ENCODE measurements at regions not wholly inside any gene's neighbourhood (a gene's known extent, or its start where the extent isn't known, plus 50 kb on each side); places are given as distances from the start of the nearest gene placed in this dataset.

DNA sequence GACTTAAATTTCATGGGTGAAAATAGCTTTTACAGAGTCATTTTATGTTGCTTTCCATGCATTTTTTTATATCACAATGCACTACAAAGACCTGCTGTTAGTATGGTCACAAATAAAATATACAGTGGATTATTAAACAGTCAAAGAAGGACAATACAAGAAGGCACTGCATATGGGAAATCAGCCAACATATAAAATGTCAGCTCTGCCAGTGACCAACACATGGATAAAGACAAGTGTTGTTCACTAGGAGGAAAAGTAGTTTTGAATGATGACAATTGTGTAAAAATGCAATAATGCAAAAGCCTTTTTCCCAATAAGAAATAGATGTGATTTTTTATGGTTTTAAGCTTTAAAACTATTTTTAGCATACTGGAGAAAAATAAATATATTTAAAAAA lies 425.3 kb upstream of the CBLB start:
- no peak overlapping the region for H3K27ac ChIP-seq
- H3K4me3 ChIP-seq: no peak overlapping the region
- no peaks in the 10 kb centered on the region for H3K4me1 ChIP-seq
- H3K9me3 ChIP-seq: no peaks in the 10 kb centered on the region
- ATAC-seq (no peak), DNase-seq (no peak)
- TF ChIP-seq CTCF (IDR thresholded peaks at IDR 0.05): no peak
- H3K36me3 ChIP-seq: no peaks in the 10 kb centered on the region
- intact Hi-C loops (cut with DNase I): no loop called here
- H3K27me3 ChIP-seq: no peaks in the 10 kb centered on the region

DNA sequence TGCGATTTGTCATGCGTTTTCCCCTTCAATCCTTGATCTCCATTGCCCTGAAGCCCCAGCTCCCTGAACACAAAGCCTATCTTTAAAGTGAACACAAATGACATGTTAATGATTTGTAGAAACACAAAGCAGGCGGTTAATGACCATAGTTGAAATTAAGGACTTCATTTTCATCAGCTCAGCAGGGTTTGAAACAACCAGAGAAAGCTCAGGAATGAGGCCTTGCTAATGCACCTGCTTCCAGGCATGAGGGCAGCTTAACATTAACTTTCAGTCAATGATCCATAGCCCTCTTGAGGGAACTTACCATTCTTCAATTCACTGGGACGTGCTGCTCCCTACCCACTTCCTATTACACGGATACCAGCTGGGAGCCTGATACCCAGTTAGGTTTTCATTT lies 427.2 kb upstream of the CBLB start:
- Histone ChIP-seq H3K4me1 (no peaks in the 10 kb centered on the region), H3K9me3 (no peaks in the 10 kb centered on the region), H3K36me3 (no peaks in the 10 kb centered on the region), H3K27me3 (no peaks in the 10 kb centered on the region), H3K27ac (no peak overlapping the region), H3K4me3 (no peak overlapping the region)
- no peak for ATAC-seq
- intact Hi-C loops (cut with DNase I): no loop called here
- DNase-seq: no peak
- no peak for TF ChIP-seq CTCF (IDR thresholded peaks at IDR 0.05)

- no peaks in the 10 kb centered on the region for H3K4me1 ChIP-seq
- no peak for TF ChIP-seq CTCF (IDR thresholded peaks at IDR 0.05)
- H3K36me3 ChIP-seq: no peaks in the 10 kb centered on the region
- H3K27me3 ChIP-seq: no peaks in the 10 kb centered on the region
- no peak overlapping the region for H3K27ac ChIP-seq
- no peaks in the 10 kb centered on the region for H3K9me3 ChIP-seq
- intact Hi-C loops (cut with DNase I): no loop called here
- no peak for ATAC-seq
- no peak for DNase-seq
- no peak overlapping the region for H3K4me3 ChIP-seq
Measured at GRCh38 chr3:106299300-106300098, 430.7 kb upstream of the CBLB start.

DNA sequence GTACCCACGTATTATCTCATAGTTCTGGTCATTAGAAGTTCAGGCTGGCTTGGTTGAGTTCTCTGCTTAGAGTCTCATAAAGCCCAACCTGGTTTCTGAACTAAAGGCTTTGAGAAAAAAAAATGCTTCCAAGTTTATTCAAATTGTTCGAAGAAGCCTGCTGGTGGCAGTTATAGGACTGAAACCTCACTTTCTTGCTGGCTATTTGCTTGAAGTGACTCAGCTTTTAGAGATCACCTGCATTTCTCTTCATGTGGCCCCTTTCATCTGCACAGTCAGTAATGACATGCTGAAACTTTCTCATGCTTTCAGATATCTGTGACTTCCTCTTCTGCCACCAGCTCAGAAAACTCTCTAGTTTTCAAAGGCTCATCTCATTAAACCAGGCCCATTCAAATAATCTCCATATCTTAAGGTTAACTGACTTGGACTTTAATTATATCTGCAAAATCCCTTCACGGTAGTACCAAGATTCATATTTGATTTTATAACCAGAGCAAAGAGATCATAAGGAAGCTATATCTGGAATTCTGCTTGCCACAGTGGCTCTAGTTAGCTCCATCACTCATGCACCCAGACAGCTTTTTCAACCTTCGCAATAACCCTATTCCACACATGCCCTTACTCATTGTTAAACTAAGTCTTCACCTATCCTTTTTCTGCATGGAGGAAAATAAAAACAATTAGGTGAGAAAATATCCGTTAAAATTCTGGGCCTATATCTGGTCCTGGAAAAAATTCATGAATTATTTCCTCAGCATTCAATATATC lies 433.8 kb upstream of the CBLB start:
- no peaks in the 10 kb centered on the region for H3K27me3 ChIP-seq
- no peak for TF ChIP-seq CTCF (IDR thresholded peaks at IDR 0.05)
- DNase-seq (no peak), ATAC-seq (no peak)
- H3K27ac ChIP-seq: no peak overlapping the region
- no peak overlapping the region for H3K4me3 ChIP-seq
- H3K4me1 ChIP-seq: no peaks in the 10 kb centered on the region
- no peaks in the 10 kb centered on the region for H3K9me3 ChIP-seq
- no peaks in the 10 kb centered on the region for H3K36me3 ChIP-seq
- intact Hi-C loops (cut with DNase I): no loop called here

DNA sequence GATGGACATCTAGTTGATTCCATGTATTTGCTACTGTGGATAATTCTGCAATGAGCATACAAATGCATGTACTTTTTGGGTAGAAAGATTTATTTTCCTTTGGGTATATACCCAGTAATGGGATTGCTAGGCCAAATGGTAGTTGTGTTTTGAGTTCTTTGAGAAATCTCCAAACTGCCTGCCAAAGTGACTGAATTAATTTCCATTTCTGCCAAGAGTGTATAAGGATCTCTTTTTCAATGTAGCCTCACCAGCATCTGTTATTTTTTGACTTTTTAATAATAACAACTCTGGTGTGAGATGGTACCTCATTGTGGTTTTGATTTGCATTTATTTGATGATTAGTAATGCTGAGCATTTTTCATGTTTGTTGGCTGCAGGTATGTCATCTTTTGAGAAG lies 435.0 kb upstream of the CBLB start:
- no peaks in the 10 kb centered on the region for H3K4me1 ChIP-seq
- intact Hi-C loops (cut with DNase I): no loop called here
- no peaks in the 10 kb centered on the region for H3K36me3 ChIP-seq
- ATAC-seq: no peak
- no peaks in the 10 kb centered on the region for H3K27me3 ChIP-seq
- no peak for TF ChIP-seq CTCF (IDR thresholded peaks at IDR 0.05)
- no peak overlapping the region for H3K27ac ChIP-seq
- no peak for DNase-seq
- H3K4me3 ChIP-seq: no peak overlapping the region
- no peaks in the 10 kb centered on the region for H3K9me3 ChIP-seq
